Progenitor cell of endocrine pancreas (in vitro differentiated cells): ENCODE measurements at regions not wholly inside any gene's neighbourhood (a gene's known extent, or its start where the extent isn't known, plus 50 kb on each side); places are given as distances from the start of the nearest gene placed in this dataset.
"Not testable (repeated sequence)": the region's sequence is repeated elsewhere in the genome, so short reads cannot be mapped to it uniquely, and the experiment has no call there.

ENCODE experiments used
- DNase-seq: peaks from one replicate; pipeline ENCODE4 v3.0.0; 2021; ENCODE audit warnings: low spot score; ENCODE audit not compliant: unreplicated experiment
- H3K27ac Mint-ChIP-seq: 2 replicates; pipeline ENCODE4 v1.8.0; 2021; ENCODE audit warnings: mild to moderate bottlenecking, moderate library complexity, mixed read lengths
- H3K27me3 Mint-ChIP-seq: 2 replicates; pipeline ENCODE4 v1.8.0; 2021; ENCODE audit warnings: mixed read lengths
- H3K36me3 Mint-ChIP-seq: 2 replicates; pipeline ENCODE4 v1.8.0; 2022; ENCODE audit warnings: mixed read lengths; ENCODE audit not compliant: insufficient read depth
- H3K4me1 Mint-ChIP-seq: 2 replicates; pipeline ENCODE4 v1.8.0; 2021; ENCODE audit warnings: low read depth, mixed read lengths
- H3K4me3 Mint-ChIP-seq: 2 replicates; pipeline ENCODE4 v1.8.0; 2021; ENCODE audit warnings: low read depth, mild to moderate bottlenecking, moderate library complexity, mixed read lengths
- H3K9me3 Mint-ChIP-seq: 2 replicates; pipeline ENCODE4 v1.8.0; 2021; ENCODE audit warnings: low read depth, mixed read lengths
- TF ChIP-seq, protein P1 (sequence below): fragments of 200-600 bp; sonication (generic); IDR thresholded peaks from one replicate; pipeline ENCODE4 v1.5.0; 2021; ENCODE audit warnings: antibody characterized with exemption, mild to moderate bottlenecking; ENCODE audit not compliant: unreplicated experiment

DNA sequence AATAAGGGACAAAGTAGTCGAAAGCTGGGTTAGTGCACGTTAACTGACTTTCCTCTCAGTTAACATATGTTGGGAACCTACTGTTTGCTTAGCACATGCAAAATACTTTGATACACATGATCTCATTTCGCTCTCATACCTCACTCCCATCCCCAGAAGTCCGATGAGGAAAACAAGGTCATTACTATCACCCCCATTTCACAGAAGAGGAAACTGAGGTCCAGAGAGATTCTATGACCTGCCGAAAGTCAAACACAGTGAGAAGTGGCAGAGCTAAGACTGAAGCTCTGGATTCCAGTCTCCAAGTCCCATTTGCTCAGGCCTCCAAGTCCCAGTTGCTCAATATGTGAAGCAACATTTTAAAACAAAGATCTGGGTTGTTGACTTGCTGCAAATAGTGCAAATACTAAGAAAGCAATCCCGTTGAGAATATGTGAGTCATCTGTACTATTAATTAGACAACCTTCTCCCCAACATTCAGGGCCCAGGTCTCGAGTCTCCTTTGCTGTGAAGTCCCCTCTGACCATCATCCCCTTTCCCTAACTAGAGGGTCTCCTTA, 170.6 kb upstream of the PWP1 start:
- TF ChIP-seq, protein P1, sequence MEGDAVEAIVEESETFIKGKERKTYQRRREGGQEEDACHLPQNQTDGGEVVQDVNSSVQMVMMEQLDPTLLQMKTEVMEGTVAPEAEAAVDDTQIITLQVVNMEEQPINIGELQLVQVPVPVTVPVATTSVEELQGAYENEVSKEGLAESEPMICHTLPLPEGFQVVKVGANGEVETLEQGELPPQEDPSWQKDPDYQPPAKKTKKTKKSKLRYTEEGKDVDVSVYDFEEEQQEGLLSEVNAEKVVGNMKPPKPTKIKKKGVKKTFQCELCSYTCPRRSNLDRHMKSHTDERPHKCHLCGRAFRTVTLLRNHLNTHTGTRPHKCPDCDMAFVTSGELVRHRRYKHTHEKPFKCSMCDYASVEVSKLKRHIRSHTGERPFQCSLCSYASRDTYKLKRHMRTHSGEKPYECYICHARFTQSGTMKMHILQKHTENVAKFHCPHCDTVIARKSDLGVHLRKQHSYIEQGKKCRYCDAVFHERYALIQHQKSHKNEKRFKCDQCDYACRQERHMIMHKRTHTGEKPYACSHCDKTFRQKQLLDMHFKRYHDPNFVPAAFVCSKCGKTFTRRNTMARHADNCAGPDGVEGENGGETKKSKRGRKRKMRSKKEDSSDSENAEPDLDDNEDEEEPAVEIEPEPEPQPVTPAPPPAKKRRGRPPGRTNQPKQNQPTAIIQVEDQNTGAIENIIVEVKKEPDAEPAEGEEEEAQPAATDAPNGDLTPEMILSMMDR, result no peak
- Mint-ChIP-seq H3K27ac (no peak overlapping the region), H3K4me3 (no peak overlapping the region), H3K9me3 (no peaks in the 10 kb centered on the region), H3K36me3 (no peaks in the 10 kb centered on the region), H3K27me3 (peaks cover 25% of the 10 kb centered on the region), H3K4me1 (no peaks in the 10 kb centered on the region)
- no peak for DNase-seq

- TF ChIP-seq, protein P1, result no peak
- H3K9me3 Mint-ChIP-seq, result no peaks in the 10 kb centered on the region
- peaks cover 25% of the 10 kb centered on the region for H3K27me3 Mint-ChIP-seq
- no peak for DNase-seq
- H3K27ac Mint-ChIP-seq, result no peak overlapping the region
- H3K4me1 Mint-ChIP-seq, result no peaks in the 10 kb centered on the region
- no peak overlapping the region for H3K4me3 Mint-ChIP-seq
- no peaks in the 10 kb centered on the region for H3K36me3 Mint-ChIP-seq
These were observed 170.1 kb upstream of the PWP1 start for GRCh38 chr12:107515446-107515958.

DNA sequence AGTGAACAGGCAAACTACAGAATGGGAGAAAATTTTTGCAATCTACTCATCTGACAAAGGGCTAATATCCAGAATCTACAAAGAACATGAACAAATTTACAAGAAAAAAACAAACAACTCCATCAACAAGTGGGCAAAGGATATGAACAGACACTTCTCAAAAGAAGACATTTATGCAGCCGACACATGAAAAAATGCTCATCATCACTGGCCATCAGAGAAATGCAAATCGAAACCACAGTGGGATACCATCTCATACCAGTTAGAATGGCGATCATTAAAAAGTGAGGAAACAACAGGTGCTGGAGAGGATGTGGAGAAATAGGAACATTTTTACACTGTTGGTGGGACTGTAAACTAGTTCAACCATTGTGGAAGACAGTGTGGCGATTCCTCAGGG, 167.8 kb upstream of the PWP1 start:
- H3K27ac Mint-ChIP-seq, H3K9me3 Mint-ChIP-seq, H3K4me3 Mint-ChIP-seq, H3K4me1 Mint-ChIP-seq, H3K36me3 Mint-ChIP-seq, DNase-seq: not testable (repeated sequence)
- peaks cover 19% of the 10 kb centered on the region for H3K27me3 Mint-ChIP-seq

DNA sequence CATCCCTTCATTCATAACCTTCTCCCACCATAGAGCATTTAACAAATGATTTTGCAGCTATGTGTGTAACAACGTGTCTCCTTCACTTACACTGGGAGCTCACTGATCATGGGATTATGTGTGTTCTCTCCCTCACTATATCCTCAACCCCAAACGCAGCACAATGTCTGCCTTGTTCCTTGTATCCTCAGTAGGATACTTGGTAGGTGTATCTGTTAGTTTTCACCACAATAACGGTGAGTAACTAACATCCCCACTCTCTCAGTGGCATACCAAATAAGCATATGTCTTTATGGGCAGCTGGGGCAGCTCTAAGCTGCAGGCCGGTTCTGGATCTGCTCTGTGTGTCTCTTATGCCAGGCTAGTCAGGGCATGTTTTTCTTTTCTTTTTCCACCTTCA, 166.7 kb upstream of the PWP1 start:
- TF ChIP-seq, protein P1, result no peak
- no peaks in the 10 kb centered on the region for H3K9me3 Mint-ChIP-seq
- H3K36me3 Mint-ChIP-seq, result no peaks in the 10 kb centered on the region
- DNase-seq, result no peak
- peaks cover 11% of the 10 kb centered on the region for H3K27me3 Mint-ChIP-seq
- H3K4me1 Mint-ChIP-seq, result peaks cover 4% of the 10 kb centered on the region
- no peak overlapping the region for H3K27ac Mint-ChIP-seq
- H3K4me3 Mint-ChIP-seq, result no peak overlapping the region

GRCh38 chr12:107519906-107520859, 165.4 kb upstream of the PWP1 start:
- peaks cover 8% of the 10 kb centered on the region for H3K27me3 Mint-ChIP-seq
- H3K9me3 Mint-ChIP-seq, result no peaks in the 10 kb centered on the region
- H3K4me1 Mint-ChIP-seq, result peaks cover 15% of the 10 kb centered on the region
- H3K27ac Mint-ChIP-seq, result peak overlapping the region; percentile 29
- H3K4me3 Mint-ChIP-seq, result no peak overlapping the region
- no peak for DNase-seq
- TF ChIP-seq, protein P1, result no peak
- no peaks in the 10 kb centered on the region for H3K36me3 Mint-ChIP-seq
